ENCODE measurements at regions not wholly inside any gene's neighbourhood (a gene's known extent, or its start where the extent isn't known, plus 50 kb on each side); places are given as distances from the start of the nearest gene placed in this dataset.

- Histone ChIP-seq H3K27me3 (replicated peaks in 1 of 4; ENCODE audit: control insufficient read depth in 3 of 4, extremely low read depth in 1 of 4, insufficient read depth in 3 of 4, low read length in 3 of 4) (no peaks in the 10 kb centered on the region), H3K79me2 (ENCODE audit: control insufficient read depth in 1 of 2, insufficient read depth in 2 of 2, low read length in 2 of 2) (no peaks in the 10 kb centered on the region), H3K27ac (ENCODE audit: low read depth, low read length) (no peak overlapping the region), H3K23me2 (ENCODE audit: low read depth, low read length) (no peaks in the 10 kb centered on the region), H2BK20ac (ENCODE audit: low read length) (no peak overlapping the region), H2AK5ac (ENCODE audit: low read depth, low read length) (no peak overlapping the region), H4K91ac (replicated peaks; ENCODE audit: insufficient read length, low read length) (no peak overlapping the region), H4K5ac (ENCODE audit: insufficient read length, low read depth, low read length) (no peak overlapping the region), H3K4me1 (replicated peaks in 1 of 4; ENCODE audit: control insufficient read depth in 3 of 4, insufficient read depth in 4 of 4, low read length in 3 of 4) (no peaks in the 10 kb centered on the region), H2BK15ac (ENCODE audit: low read length) (no peak overlapping the region), H3K36me3 (ENCODE audit: control insufficient read depth in 2 of 4, insufficient read depth in 4 of 4, low read length in 3 of 4) (no peaks in the 10 kb centered on the region), H3K4me3 (ENCODE audit: extremely low read depth in 1 of 4, insufficient read depth in 2 of 4, low read depth in 3 of 4, low read length in 4 of 4) (no peak overlapping the region), H3K79me1 (ENCODE audit: low read depth, low read length) (no peaks in the 10 kb centered on the region), H3K14ac (ENCODE audit: insufficient read length) (no peak overlapping the region), H2AFZ (ENCODE audit: low read length) (no peak overlapping the region), H4K20me1 (replicated peaks in 1 of 2; ENCODE audit: control insufficient read depth in 1 of 2, insufficient read depth in 2 of 2, low read length in 2 of 2) (no peaks in the 10 kb centered on the region), H3K9ac (replicated peaks in 1 of 4; ENCODE audit: extremely low read depth in 1 of 4, low read depth in 3 of 4, low read length in 3 of 4) (no peak overlapping the region), H3K9me3 (ENCODE audit: insufficient read depth in 2 of 2, low read depth in 1 of 2, low read length in 1 of 2) (no peaks in the 10 kb centered on the region), H2BK120ac (replicated peaks; ENCODE audit: low read depth, low read length) (no peak overlapping the region), H2BK12ac (ENCODE audit: low read depth, low read length) (no peak overlapping the region), H2BK5ac (ENCODE audit: low read depth, low read length) (no peak overlapping the region), H3K4ac (replicated peaks; ENCODE audit: insufficient read length, low read depth, low read length) (no peak overlapping the region), H3K56ac (replicated peaks; ENCODE audit: insufficient read length, low read depth, low read length) (no peak overlapping the region), H3K18ac (ENCODE audit: extremely low read depth, low read length) (no peak overlapping the region), H3K4me2 (ENCODE audit: insufficient read depth in 1 of 2, low read depth in 2 of 2, low read length in 2 of 2) (no peak overlapping the region), H4K8ac (ENCODE audit: extremely low read depth, insufficient read depth, low read length) (no peak overlapping the region), H3K23ac (ENCODE audit: insufficient read length) (no peak overlapping the region)
- WGBS, 2 experiments (ENCODE audit: extremely low coverage in 1 of 2, insufficient coverage in 1 of 2, insufficient read length in 1 of 2, insufficient replicate concordance in 2 of 2, low coverage in 1 of 2, low lambda C conversion rate in 2 of 2, missing lambda C conversion rate in 1 of 2): 77% methylated on average over 1 of the region's 1 CpG; no CpG with 5 or more reads in 1 of the 2 experiments
- POLR2A ChIA-PET (ENCODE audit: partially characterized antibody): no interaction called here
- DNase-seq (ENCODE audit: low read depth in 1 of 2, low spot score in 2 of 2) (no peak), FAIRE-seq (no peak)
- TF ChIP-seq POLR2A (IDR thresholded peaks at IDR 0.05; ENCODE audit: control extremely low read depth in 1 of 2, low read depth in 2 of 2, low read length in 2 of 2) (no peak), CHD1 (IDR thresholded peaks at IDR 0.05; ENCODE audit: low read depth, low read length) (no peak), YY1 (IDR thresholded peaks at IDR 0.05; ENCODE audit: low read depth, low read length) (no peak), SP1 (IDR thresholded peaks at IDR 0.05; ENCODE audit: low read depth, low read length) (no peak), TEAD4 (IDR thresholded peaks at IDR 0.05; ENCODE audit: low read depth, low read length) (no peak), RFX5 (IDR thresholded peaks at IDR 0.05; ENCODE audit: borderline replicate concordance, low read depth, low read length) (no peak), SRF (IDR thresholded peaks at IDR 0.05; ENCODE audit: low read depth, low read length) (no peak), BCL11A (IDR thresholded peaks at IDR 0.05; ENCODE audit: low read depth in 2 of 2, low read length in 2 of 2) (no peak), RXRA (IDR thresholded peaks at IDR 0.05; ENCODE audit: insufficient read depth, low read depth, low read length) (no peak), SUZ12 (IDR thresholded peaks at IDR 0.05; ENCODE audit: low read length) (no peak), EGR1 (IDR thresholded peaks at IDR 0.05; ENCODE audit: borderline replicate concordance, low read depth, low read length) (no peak), CBX8 (IDR thresholded peaks at IDR 0.05; ENCODE audit: borderline replicate concordance, low read depth, low read length) (no peak), BRCA1 (IDR thresholded peaks at IDR 0.05; ENCODE audit: low read depth, low read length) (no peak)
- CTCF ChIA-PET (ENCODE audit: partially characterized antibody): no interaction called here
Observed at GRCh38 chr2:133740500-133740899, 172.2 kb upstream of the NCKAP5 start.

Data from H1 (cell line).